NCI-H82 treated with DMSO at 0.1 percent for 48 hours (cell line): ENCODE measurements at regions not wholly inside any gene's neighbourhood (a gene's known extent, or its start where the extent isn't known, plus 50 kb on each side); places are given as distances from the start of the nearest gene placed in this dataset.

ENCODE experiments used
- DNase-seq: peaks from one replicate; lab custom pipeline; 2025; ENCODE audit not compliant: unreplicated experiment; lab: John Stamatoyannopoulos, UW

- DNase-seq, result no peak
These were observed 51.1 kb upstream of the NHSL1 start for GRCh38 chr6:138550346-138550767.

DNA sequence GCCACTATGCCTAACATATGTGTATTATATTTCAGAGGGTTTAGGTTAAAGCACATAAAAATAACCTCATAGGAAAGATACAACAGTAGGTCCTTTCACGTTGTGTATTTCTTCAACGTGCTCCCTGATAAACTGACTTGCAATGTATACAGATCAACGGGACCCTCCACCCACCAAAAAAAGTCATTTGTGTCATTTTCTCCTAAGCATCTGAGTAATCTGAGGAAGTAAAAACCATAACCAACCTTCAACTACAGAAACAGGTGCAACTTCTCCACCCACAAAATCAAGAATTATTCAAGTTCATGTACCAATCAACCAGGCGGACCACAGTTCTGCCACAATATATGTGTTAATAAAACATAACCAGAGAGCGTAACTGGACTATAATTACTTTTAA, 54.9 kb upstream of the NHSL1 start:
- no peak for DNase-seq

GRCh38 chr6:138555421-138555988, 56.2 kb upstream of the NHSL1 start:
- no peak for DNase-seq

DNA sequence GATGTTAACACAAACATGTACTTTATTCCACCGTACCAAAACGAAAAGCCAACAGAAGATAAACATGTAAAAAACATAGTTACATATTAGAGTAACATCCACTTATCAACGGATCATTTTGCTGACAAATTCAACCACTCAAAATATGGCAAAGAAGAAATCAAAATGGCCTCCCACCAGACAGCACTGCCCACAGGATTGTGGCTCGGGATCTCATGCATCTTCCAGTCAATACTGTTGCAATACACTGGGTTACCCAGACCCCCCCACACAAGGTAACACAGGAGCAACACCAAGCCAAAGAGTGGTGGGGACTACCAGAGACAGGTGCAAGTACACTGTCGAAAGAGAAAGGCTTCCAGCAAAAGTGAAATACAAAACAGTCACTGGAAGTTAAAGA, 57.9 kb upstream of the NHSL1 start:
- DNase-seq, result no peak

GRCh38 chr6:138559143-138559542, 59.8 kb upstream of the NHSL1 start:
- DNase-seq, result no peak

DNA sequence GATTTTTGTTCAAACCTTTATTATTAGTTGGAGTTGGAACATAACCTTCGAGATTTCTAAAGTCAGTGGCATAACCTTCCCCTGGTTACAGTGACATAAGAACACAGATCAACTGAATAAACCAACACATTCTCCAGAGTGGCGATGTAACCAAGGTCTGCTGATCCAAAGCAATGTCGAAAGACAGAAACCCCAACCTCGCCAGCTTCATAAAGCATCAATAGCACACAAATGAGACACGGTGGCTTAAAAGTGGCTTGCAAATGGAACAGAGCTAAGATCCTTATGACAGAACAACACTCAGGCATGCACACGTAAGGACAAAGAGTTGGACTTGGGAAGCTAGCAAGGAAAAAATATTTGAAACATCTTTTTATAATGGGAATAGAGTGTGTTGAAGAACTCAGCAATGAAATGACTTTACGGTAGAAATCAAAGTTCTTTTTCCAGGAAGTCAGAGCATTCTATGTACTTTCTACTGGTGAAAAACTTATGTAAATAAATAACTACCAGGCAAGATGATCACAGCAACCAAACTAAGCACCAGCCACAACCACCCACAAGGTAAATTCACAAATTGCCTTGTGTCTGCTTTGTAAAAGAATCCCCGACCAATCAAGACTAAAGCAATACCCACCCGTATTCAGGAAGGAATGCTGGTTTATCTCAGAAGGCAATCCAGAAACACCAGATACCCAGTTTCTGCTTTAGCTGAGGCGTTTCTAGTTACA, 61.0 kb upstream of the NHSL1 start:
- no peak for DNase-seq

DNA sequence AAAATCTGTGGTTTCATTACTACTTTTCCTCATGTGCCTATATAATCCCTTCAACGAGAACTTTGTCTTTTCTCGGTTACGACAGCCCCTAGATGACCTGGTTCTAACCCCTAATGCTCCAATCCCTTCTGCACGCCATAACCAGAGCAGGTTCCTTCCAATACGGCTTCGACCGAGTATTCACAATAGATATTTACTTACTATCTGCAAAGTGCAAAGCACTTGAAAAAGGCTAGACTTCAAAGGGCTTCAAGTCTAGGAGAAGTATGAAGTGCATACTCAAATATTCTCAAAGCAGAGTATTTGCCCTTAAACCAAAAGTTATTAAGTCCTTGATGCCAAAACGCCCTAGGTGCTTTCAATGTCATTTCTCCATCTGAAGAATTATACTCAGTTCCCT, 63.4 kb upstream of the NHSL1 start:
- no peak for DNase-seq

- no peak for DNase-seq
These were observed 63.9 kb upstream of the NHSL1 start for GRCh38 chr6:138563231-138563630.

GRCh38 chr6:138563650-138564049, 64.4 kb upstream of the NHSL1 start:
- no peak for DNase-seq

- DNase-seq, result no peak
These were observed 65.0 kb upstream of the NHSL1 start for GRCh38 chr6:138564170-138564721.

DNA sequence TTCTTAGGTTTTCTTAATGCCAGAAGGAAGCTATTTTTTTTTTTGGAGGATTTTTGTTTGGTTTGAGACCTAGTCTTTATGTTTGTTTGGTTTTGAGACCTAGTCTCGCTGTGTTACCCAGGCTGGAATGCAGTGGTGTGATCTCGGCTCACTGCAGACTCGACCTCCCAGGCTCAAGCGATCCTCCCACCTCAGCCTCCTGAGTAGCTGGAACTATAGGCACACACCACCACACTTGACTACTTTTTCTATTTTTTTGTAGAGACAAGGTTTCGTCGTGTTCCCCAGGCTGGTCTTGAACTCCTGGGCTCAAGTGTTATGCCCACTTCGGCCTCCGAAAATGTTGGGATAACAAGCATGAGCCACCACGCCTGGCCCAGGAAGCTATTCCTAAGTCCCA, 67.8 kb upstream of the NHSL1 start:
- no peak for DNase-seq

- no peak for DNase-seq
These were observed 69.7 kb upstream of the NHSL1 start for GRCh38 chr6:138568997-138569396.

DNA sequence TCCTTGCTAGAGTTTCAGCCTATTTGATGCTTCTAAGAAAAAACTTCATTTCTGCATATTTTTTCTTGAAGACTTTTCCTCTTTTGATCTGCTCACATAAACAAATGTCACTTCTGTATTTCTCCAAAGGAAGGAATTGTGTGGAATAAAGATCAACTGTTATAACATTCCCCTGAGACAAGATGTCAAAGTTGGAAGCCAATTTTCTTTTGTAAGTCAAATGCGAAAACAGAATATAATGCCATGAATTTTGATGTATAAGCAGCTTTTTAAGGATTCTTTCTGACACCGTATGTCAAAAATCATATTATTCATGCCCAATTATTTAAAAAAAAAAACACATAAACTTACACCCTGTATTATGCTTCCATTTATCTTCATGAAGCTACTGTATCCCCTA, 70.3 kb upstream of the NHSL1 start:
- DNase-seq, result no peak

- DNase-seq, result no peak
These were observed 70.9 kb upstream of the NHSL1 start for GRCh38 chr6:138569970-138570724.

- no peak for DNase-seq
These were observed 71.4 kb upstream of the NHSL1 start for GRCh38 chr6:138570725-138571029.

- DNase-seq, result no peak
These were observed 71.9 kb upstream of the NHSL1 start for GRCh38 chr6:138571181-138571580.

DNA sequence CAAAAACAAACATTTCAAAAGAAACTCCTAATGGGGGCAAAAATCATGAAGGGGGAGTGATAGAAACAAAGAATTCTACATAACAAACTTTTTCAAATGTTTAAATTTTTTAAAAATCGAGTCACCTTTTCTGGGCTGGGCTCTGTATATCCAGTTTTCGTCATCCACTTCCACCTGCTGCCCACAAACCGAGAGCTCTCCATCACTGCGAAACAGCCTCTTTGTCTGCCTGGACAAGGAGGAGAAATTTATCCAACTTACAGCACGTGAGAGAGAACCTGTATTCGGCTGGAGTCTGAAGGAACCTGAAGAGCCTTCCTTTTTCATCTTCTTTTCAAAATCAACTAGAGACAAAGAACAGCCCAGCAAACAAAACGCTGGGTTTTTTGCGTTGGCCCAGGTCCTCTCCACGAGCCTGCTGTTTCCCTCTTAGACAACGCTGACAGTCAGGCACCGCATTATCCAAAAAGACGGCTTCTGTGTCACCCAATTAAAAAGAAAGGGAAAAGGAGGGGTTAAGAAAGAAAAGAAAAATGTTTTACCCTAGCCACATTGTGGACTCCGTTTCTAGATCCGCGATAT, 72.4 kb upstream of the NHSL1 start:
- no peak for DNase-seq

DNA sequence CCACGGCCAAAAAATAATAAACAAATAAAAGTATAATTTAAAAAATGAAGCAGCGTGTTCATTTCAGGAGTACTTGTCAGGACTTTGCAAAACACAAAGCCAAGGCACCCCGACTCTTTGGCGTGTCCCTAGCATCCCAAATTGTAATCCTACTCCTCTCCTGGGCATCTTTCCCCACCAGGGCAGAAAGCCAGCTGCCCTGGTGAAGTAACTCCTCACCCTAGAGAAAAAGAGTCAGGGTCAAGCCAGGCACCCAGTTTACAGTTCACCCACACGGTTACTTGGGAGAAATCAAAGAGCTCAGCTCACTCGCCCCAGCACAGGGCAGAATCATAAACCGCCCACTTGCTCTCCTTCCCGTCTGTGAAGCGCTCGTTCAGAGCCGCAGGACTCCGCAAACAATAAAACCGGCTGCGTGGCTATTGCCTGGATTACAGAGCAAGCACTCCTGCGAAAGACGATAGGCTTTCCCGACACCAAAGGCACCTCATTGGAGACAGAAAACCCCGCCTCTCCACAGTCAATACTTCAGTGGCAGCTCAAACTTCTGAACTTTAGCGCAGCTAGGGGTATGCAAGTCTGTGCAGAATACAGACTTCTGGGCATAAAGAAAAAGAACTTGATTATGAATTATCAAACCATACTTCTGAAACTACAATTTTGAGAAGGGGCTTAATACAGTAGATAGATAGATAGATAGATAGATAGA, 73.0 kb upstream of the NHSL1 start:
- DNase-seq, result peak; percentile 45

- DNase-seq, result no peak
These were observed 73.6 kb upstream of the NHSL1 start for GRCh38 chr6:138572885-138573284.

GRCh38 chr6:138575257-138575656, 76.0 kb upstream of the NHSL1 start:
- DNase-seq, result no peak

GRCh38 chr6:138576313-138576712, 77.0 kb upstream of the NHSL1 start:
- no peak for DNase-seq
